ENCODE measurements at regions not wholly inside any gene's neighbourhood (a gene's known extent, or its start where the extent isn't known, plus 50 kb on each side); places are given as distances from the start of the nearest gene placed in this dataset.

DNA sequence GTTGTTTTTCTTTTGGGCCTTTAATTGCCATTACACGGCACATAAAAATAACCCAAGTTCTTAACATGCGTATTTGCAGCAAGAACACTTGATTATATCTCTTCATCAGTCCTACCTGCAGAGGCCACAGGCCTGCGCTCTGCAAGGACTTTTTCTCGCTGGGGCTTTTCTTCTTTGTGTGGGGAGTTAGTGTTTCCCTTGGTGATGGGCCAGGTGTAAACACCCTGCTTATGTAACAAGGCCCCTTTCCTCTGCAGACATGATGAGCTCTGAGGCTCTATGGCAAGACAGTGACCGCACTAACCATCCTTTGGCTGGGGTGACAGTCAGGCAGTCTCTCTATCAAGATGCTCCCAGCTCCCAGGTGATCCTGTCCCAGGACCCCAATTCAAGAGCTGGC is 97.8 kb upstream of the PCSK2 start:
- WGBS: 87% methylated on average over 5 of the region's 5 CpGs
- Histone ChIP-seq H3K4me3 (ENCODE audit: low read length in 2 of 2) (no peak overlapping the region), H3K36me3 (ENCODE audit: control insufficient read depth in 2 of 2, insufficient read depth in 2 of 2, low read length in 1 of 2) (no peaks in the 10 kb centered on the region)

DNA sequence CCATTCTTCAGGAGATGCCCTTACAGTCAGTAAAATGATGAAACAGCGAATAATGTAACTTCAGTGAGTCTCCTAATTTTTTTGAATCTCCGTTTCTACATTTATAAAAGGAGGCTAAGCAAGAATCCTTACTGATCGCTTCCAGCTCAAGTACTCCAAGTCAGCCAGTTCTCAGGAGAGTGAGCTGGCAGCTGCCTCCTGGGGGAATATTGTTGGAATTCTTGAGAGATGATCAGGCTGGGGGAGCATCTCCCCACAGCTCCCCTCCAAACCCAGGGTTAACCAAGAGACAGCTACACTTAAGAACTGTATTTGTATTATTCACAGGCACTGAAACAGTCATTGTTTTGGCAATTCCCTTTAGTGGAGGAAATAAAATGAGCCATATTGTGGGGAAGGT is 89.1 kb upstream of the PCSK2 start:
- Histone ChIP-seq H3K9me3 (ENCODE audit: control insufficient read depth in 2 of 2, insufficient read depth in 1 of 2, low read length in 1 of 2) (no peaks in the 10 kb centered on the region), H3K4me3 (ENCODE audit: low read length in 2 of 2) (no peak overlapping the region), H3K27ac (ENCODE audit: low read depth in 1 of 2, low read length in 1 of 2) (no peak overlapping the region), H3K36me3 (ENCODE audit: control insufficient read depth in 2 of 2, insufficient read depth in 2 of 2, low read length in 1 of 2) (no peaks in the 10 kb centered on the region), H3K4me1 (ENCODE audit: control insufficient read depth in 2 of 2, insufficient read depth in 2 of 2, low read length in 2 of 2) (no peaks in the 10 kb centered on the region), H3K27me3 (ENCODE audit: control insufficient read depth in 2 of 2, insufficient read depth in 1 of 2, low read length in 1 of 2) (no peaks in the 10 kb centered on the region)
- DNase-seq (ENCODE audit: low read depth in 6 of 9, low spot score in 9 of 9): no peak
- 95% methylated on average over 3 of the region's 3 CpGs for WGBS

More for the DNA sequence above, 97.8 kb upstream of the PCSK2 start:
- DNase-seq (ENCODE audit: low read depth in 6 of 9, low spot score in 9 of 9): no peak
- H3K9me3 ChIP-seq (ENCODE audit: control insufficient read depth in 2 of 2, insufficient read depth in 1 of 2, low read length in 1 of 2): no peaks in the 10 kb centered on the region
- H3K27ac ChIP-seq (ENCODE audit: low read depth in 1 of 2, low read length in 1 of 2): no peak overlapping the region
- no peaks in the 10 kb centered on the region for H3K4me1 ChIP-seq (ENCODE audit: control insufficient read depth in 2 of 2, insufficient read depth in 2 of 2, low read length in 2 of 2)
- no peaks in the 10 kb centered on the region for H3K27me3 ChIP-seq (ENCODE audit: control insufficient read depth in 2 of 2, insufficient read depth in 1 of 2, low read length in 1 of 2)

DNA sequence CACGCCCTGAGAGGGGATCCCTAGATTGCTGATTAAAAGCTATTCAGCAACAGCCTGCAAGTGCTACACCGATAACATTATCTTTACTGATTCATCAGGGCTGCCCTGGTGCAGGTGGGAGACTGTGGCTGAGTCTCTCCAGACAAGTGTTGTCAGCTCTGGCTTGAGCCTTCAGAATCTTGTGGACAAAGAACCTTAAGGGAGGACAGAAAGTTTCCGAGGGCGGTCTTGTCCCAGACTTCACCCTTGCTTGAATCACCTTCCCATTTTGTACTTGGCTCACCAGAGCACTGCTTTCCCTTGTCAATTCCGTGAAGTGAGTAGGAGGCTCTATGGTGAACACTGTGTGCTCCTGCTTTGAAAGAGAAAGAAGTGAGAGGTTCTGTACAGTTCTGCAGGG is 88.6 kb upstream of the PCSK2 start:
- no peak for DNase-seq (ENCODE audit: low read depth in 6 of 9, low spot score in 9 of 9)
- H3K4me3 ChIP-seq (ENCODE audit: low read length in 2 of 2): no peak overlapping the region
- H3K36me3 ChIP-seq (ENCODE audit: control insufficient read depth in 2 of 2, insufficient read depth in 2 of 2, low read length in 1 of 2): no peaks in the 10 kb centered on the region
- WGBS: 96% methylated on average over 5 of the region's 5 CpGs
- H3K4me1 ChIP-seq (ENCODE audit: control insufficient read depth in 2 of 2, insufficient read depth in 2 of 2, low read length in 2 of 2): no peaks in the 10 kb centered on the region
- no peaks in the 10 kb centered on the region for H3K27me3 ChIP-seq (ENCODE audit: control insufficient read depth in 2 of 2, insufficient read depth in 1 of 2, low read length in 1 of 2)
- H3K27ac ChIP-seq (ENCODE audit: low read depth in 1 of 2, low read length in 1 of 2): no peak overlapping the region
- no peaks in the 10 kb centered on the region for H3K9me3 ChIP-seq (ENCODE audit: control insufficient read depth in 2 of 2, insufficient read depth in 1 of 2, low read length in 1 of 2)

DNA sequence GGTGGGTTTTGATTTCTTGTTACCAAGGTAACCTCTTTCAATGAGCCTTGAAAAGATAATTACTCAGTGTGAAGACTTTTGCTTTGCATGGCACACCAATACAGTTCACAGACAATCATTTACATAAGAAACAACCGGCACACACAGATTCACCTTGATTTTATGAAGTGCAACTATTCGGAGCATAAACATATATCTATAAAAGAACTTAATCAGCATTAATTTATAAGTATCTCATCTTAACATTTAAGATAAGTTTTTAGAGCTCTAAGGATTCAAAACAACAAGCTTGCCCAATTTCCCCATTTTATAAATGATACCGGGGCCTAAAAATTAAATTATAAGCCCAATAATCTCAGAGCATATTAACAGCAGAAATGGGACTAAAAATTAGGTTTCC is 85.9 kb upstream of the PCSK2 start:
- 93% methylated on average over 3 of the region's 3 CpGs for WGBS
- Histone ChIP-seq H3K4me3 (ENCODE audit: low read length in 2 of 2) (no peak overlapping the region), H3K27ac (ENCODE audit: low read depth in 1 of 2, low read length in 1 of 2) (no peak overlapping the region), H3K36me3 (ENCODE audit: control insufficient read depth in 2 of 2, insufficient read depth in 2 of 2, low read length in 1 of 2) (no peaks in the 10 kb centered on the region), H3K4me1 (ENCODE audit: control insufficient read depth in 2 of 2, insufficient read depth in 2 of 2, low read length in 2 of 2) (no peaks in the 10 kb centered on the region), H3K9me3 (ENCODE audit: control insufficient read depth in 2 of 2, insufficient read depth in 1 of 2, low read length in 1 of 2) (no peaks in the 10 kb centered on the region), H3K27me3 (ENCODE audit: control insufficient read depth in 2 of 2, insufficient read depth in 1 of 2, low read length in 1 of 2) (no peaks in the 10 kb centered on the region)
- no peak for DNase-seq (ENCODE audit: low read depth in 6 of 9, low spot score in 9 of 9)

DNA sequence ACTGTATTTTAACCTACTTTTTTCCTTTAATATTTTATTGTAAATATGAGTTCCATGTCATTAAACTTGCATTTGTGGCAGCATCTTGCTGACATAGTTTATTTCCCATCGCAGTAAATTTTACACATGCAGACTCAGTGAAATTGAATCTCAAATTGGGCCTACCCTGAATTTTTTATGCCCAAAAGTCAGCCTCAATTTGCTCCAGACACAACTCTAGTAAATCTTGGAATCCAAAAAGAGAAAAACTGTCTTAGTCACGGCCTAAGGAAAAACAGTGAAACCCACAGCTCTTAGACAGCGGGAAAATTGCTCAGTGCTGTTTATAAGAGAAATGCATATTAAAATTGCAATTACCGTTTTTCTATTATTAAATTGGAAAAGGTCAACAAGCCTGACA is 85.3 kb upstream of the PCSK2 start:
- 92% methylated on average over 4 of the region's 4 CpGs for WGBS

DNA sequence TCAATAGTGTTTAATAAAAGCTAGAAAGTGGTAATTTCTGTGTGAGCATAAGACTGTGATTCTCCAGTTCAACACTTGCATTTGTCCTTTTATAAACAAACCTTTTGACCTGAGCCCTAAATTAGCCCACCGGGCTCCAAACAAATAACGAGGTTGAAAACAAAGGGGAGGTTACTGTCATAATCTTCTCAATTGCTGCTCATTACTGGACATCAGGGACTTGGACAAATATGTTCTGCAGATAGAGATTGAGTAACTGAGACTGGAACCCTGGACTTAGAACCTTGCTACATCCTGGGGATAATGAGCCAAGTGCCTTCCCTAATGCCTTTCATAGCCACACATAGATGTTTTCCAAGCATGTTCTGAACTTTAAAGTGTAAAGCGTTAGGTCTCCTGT is 84.2 kb upstream of the PCSK2 start:
- no peaks in the 10 kb centered on the region for H3K36me3 ChIP-seq (ENCODE audit: control insufficient read depth in 2 of 2, insufficient read depth in 2 of 2, low read length in 1 of 2)
- no peaks in the 10 kb centered on the region for H3K9me3 ChIP-seq (ENCODE audit: control insufficient read depth in 2 of 2, insufficient read depth in 1 of 2, low read length in 1 of 2)
- H3K27ac ChIP-seq (ENCODE audit: low read depth in 1 of 2, low read length in 1 of 2): no peak overlapping the region
- DNase-seq (ENCODE audit: low read depth in 6 of 9, low spot score in 9 of 9): no peak
- H3K4me3 ChIP-seq (ENCODE audit: low read length in 2 of 2): no peak overlapping the region
- H3K27me3 ChIP-seq (ENCODE audit: control insufficient read depth in 2 of 2, insufficient read depth in 1 of 2, low read length in 1 of 2): no peaks in the 10 kb centered on the region
- no peaks in the 10 kb centered on the region for H3K4me1 ChIP-seq (ENCODE audit: control insufficient read depth in 2 of 2, insufficient read depth in 2 of 2, low read length in 2 of 2)
- WGBS: 77% methylated on average over 3 of the region's 3 CpGs

More for the DNA sequence above, 85.3 kb upstream of the PCSK2 start:
- Histone ChIP-seq H3K4me3 (ENCODE audit: low read length in 2 of 2) (no peak overlapping the region), H3K27me3 (ENCODE audit: control insufficient read depth in 2 of 2, insufficient read depth in 1 of 2, low read length in 1 of 2) (no peaks in the 10 kb centered on the region), H3K27ac (ENCODE audit: low read depth in 1 of 2, low read length in 1 of 2) (no peak overlapping the region), H3K36me3 (ENCODE audit: control insufficient read depth in 2 of 2, insufficient read depth in 2 of 2, low read length in 1 of 2) (no peaks in the 10 kb centered on the region), H3K4me1 (ENCODE audit: control insufficient read depth in 2 of 2, insufficient read depth in 2 of 2, low read length in 2 of 2) (no peaks in the 10 kb centered on the region), H3K9me3 (ENCODE audit: control insufficient read depth in 2 of 2, insufficient read depth in 1 of 2, low read length in 1 of 2) (no peaks in the 10 kb centered on the region)
- DNase-seq (ENCODE audit: low read depth in 6 of 9, low spot score in 9 of 9): no peak

DNA sequence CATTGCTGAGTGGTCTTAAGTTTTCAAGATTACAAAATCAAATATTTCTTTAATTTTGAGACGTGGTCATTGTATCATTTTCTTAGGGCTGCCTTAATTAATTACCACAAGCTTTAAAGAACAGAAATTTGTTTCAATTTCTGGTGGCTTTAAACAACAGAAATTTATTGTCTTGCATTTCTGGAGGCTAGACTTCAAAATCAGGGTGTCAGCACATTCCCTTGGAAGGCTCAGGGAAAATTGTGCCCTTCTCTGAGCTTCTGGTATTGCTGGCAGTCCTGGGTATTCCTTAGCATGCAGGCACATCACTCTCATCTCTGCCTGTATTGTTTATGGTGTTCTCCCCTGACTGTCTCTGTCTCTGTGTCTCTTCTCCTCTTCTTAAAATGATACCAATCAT is 76.0 kb upstream of the PCSK2 start:
- no peak for DNase-seq (ENCODE audit: low read depth in 6 of 9, low spot score in 9 of 9)
- H3K36me3 ChIP-seq (ENCODE audit: control insufficient read depth in 2 of 2, insufficient read depth in 2 of 2, low read length in 1 of 2): no peaks in the 10 kb centered on the region
- no peak overlapping the region for H3K27ac ChIP-seq (ENCODE audit: low read depth in 1 of 2, low read length in 1 of 2)
- no peak overlapping the region for H3K4me3 ChIP-seq (ENCODE audit: low read length in 2 of 2)
- whole genome bisulfite sequencing: 71% methylated on average over 1 of the region's 1 CpG
- H3K9me3 ChIP-seq (ENCODE audit: control insufficient read depth in 2 of 2, insufficient read depth in 1 of 2, low read length in 1 of 2): no peaks in the 10 kb centered on the region
- no peaks in the 10 kb centered on the region for H3K27me3 ChIP-seq (ENCODE audit: control insufficient read depth in 2 of 2, insufficient read depth in 1 of 2, low read length in 1 of 2)
- H3K4me1 ChIP-seq (ENCODE audit: control insufficient read depth in 2 of 2, insufficient read depth in 2 of 2, low read length in 2 of 2): no peaks in the 10 kb centered on the region

DNA sequence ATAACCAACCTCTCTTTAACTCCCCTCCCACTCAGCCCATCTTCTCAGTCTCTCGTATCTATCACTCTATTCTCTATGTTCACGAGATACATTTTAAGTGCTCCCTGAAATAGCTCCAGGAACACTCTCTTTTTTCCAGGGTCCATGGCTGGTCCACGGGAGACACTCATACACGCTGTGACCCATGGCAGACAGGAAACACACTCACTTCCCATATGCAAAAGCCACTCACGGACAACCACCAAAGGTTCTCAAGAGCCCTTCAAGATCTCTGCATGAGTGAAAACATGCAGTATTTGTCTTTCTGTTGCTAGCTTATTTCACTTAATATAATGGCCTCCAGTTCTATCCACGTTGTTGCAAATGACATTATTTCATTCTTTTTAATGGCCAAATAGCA is 71.4 kb upstream of the PCSK2 start:
- Histone ChIP-seq H3K27me3 (ENCODE audit: control insufficient read depth in 2 of 2, insufficient read depth in 1 of 2, low read length in 1 of 2) (no peaks in the 10 kb centered on the region), H3K36me3 (ENCODE audit: control insufficient read depth in 2 of 2, insufficient read depth in 2 of 2, low read length in 1 of 2) (no peaks in the 10 kb centered on the region), H3K9me3 (ENCODE audit: control insufficient read depth in 2 of 2, insufficient read depth in 1 of 2, low read length in 1 of 2) (no peaks in the 10 kb centered on the region), H3K4me1 (ENCODE audit: control insufficient read depth in 2 of 2, insufficient read depth in 2 of 2, low read length in 2 of 2) (no peaks in the 10 kb centered on the region), H3K4me3 (ENCODE audit: low read length in 2 of 2) (no peak overlapping the region), H3K27ac (ENCODE audit: low read depth in 1 of 2, low read length in 1 of 2) (no peak overlapping the region)
- WGBS: 63% methylated on average over 6 of the region's 6 CpGs
- no peak for DNase-seq (ENCODE audit: low read depth in 6 of 9, low spot score in 9 of 9)

DNA sequence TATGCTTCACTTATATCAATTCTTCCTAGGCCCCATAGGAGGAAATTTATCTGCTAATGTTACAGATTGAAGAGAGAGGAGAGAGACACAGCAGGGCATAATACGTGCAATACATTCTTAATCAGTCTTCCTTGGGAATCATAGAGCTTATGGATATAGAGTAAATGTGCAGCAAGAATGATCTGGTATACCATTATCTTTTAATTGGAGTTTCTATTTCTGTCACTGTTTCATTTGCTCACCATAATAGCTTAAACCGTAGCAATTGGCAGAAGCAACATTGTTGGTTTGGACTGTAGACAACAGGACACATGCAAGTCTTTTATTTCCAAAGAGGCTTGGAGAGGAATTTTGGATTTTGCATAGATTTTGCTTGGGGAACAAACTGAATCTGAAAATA is 68.1 kb upstream of the PCSK2 start:
- H3K27me3 ChIP-seq (ENCODE audit: control insufficient read depth in 2 of 2, insufficient read depth in 1 of 2, low read length in 1 of 2): no peaks in the 10 kb centered on the region
- H3K36me3 ChIP-seq (ENCODE audit: control insufficient read depth in 2 of 2, insufficient read depth in 2 of 2, low read length in 1 of 2): no peaks in the 10 kb centered on the region
- no peaks in the 10 kb centered on the region for H3K4me1 ChIP-seq (ENCODE audit: control insufficient read depth in 2 of 2, insufficient read depth in 2 of 2, low read length in 2 of 2)
- DNase-seq (ENCODE audit: low read depth in 6 of 9, low spot score in 9 of 9): no peak
- WGBS: 90% methylated on average over 2 of the region's 2 CpGs
- no peak overlapping the region for H3K27ac ChIP-seq (ENCODE audit: low read depth in 1 of 2, low read length in 1 of 2)
- no peaks in the 10 kb centered on the region for H3K9me3 ChIP-seq (ENCODE audit: control insufficient read depth in 2 of 2, insufficient read depth in 1 of 2, low read length in 1 of 2)
- H3K4me3 ChIP-seq (ENCODE audit: low read length in 2 of 2): no peak overlapping the region

Measured in thymus (tissue), 11 donors.